ENCODE measurements at regions not wholly inside any gene's neighbourhood (a gene's known extent, or its start where the extent isn't known, plus 50 kb on each side); places are given as distances from the start of the nearest gene placed in this dataset.

DNA sequence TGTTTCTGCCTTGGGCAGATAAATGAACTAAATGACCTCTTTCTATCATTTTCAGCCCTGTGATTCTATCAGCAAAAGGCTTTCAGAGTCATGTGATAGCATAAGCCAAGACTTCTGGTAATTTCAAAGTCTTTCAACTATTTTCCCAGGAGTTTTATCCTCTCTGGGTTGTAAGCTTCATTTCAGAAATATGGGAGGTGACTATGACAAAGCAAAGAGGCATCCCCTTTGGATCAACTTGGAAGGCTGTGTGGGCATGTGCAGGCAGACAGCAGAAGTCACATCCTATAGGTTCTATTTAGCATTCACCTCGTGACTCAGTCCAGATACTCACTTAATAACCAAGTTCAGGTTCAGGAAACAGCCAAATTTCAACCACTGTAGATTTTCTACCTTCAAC, 149.0 kb upstream of the FST start:
- intact Hi-C loops (cut with micrococcal nuclease): no loop called here
- Histone ChIP-seq H3K27me3 (replicated peaks in 1 of 4; ENCODE audit: control extremely low read depth in 1 of 4, control insufficient read depth in 3 of 4, insufficient read depth in 4 of 4, low read length in 3 of 4) (no peaks in the 10 kb centered on the region), H3K4me1 (ENCODE audit: control insufficient read depth in 2 of 2, insufficient read depth in 2 of 2, low read length in 2 of 2) (no peaks in the 10 kb centered on the region), H3K36me3 (replicated peaks in 1 of 2; ENCODE audit: control extremely low read depth in 1 of 2, control insufficient read depth in 1 of 2, extremely low read depth in 1 of 2, insufficient read depth in 2 of 2, low read length in 1 of 2) (no peaks in the 10 kb centered on the region), H3K9ac (ENCODE audit: low read length) (no peak overlapping the region), H4K20me1 (ENCODE audit: control insufficient read depth, insufficient read depth, low read length, poor library complexity, severe bottlenecking) (no peaks in the 10 kb centered on the region), H3K4me3 (ENCODE audit: control extremely low read depth in 1 of 5, extremely low read depth in 1 of 5, insufficient read depth in 1 of 5, low read depth in 2 of 5, low read length in 4 of 5) (no peak overlapping the region), H2AFZ (ENCODE audit: insufficient read depth, low read depth, low read length, poor library complexity, severe bottlenecking) (no peak overlapping the region), H3K9me3 (ENCODE audit: control extremely low read depth in 1 of 3, control insufficient read depth in 2 of 3, insufficient read depth in 1 of 3, low read length in 2 of 3) (no peaks in the 10 kb centered on the region), H3K27ac (ENCODE audit: low read length in 2 of 2) (no peak overlapping the region), H3K79me2 (ENCODE audit: control insufficient read depth, insufficient read depth, low read length) (no peaks in the 10 kb centered on the region), H3K4me2 (replicated peaks; ENCODE audit: low read depth, low read length, poor library complexity, severe bottlenecking) (no peak overlapping the region)
- Mint-ChIP-seq H3K4me3 (no peak overlapping the region), H3K9me3 (ENCODE audit: insufficient read depth) (no peaks in the 10 kb centered on the region), H3K4me1 (no peaks in the 10 kb centered on the region), H3K27ac (no peak overlapping the region), H3K27me3 (no peaks in the 10 kb centered on the region)
- POLR2A ChIA-PET: no interaction called here
- DNase-seq (no peak), ATAC-seq (ENCODE audit: low read depth) (no peak)
- TF ChIP-seq, protein P1, sequence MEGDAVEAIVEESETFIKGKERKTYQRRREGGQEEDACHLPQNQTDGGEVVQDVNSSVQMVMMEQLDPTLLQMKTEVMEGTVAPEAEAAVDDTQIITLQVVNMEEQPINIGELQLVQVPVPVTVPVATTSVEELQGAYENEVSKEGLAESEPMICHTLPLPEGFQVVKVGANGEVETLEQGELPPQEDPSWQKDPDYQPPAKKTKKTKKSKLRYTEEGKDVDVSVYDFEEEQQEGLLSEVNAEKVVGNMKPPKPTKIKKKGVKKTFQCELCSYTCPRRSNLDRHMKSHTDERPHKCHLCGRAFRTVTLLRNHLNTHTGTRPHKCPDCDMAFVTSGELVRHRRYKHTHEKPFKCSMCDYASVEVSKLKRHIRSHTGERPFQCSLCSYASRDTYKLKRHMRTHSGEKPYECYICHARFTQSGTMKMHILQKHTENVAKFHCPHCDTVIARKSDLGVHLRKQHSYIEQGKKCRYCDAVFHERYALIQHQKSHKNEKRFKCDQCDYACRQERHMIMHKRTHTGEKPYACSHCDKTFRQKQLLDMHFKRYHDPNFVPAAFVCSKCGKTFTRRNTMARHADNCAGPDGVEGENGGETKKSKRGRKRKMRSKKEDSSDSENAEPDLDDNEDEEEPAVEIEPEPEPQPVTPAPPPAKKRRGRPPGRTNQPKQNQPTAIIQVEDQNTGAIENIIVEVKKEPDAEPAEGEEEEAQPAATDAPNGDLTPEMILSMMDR (IDR thresholded peaks at IDR 0.05): no peak
- no peak for TF ChIP-seq EZH2 (IDR thresholded peaks at IDR 0.05; ENCODE audit: borderline replicate concordance, insufficient read depth, low read depth, low read length, poor library complexity, severe bottlenecking)
- WGBS (ENCODE audit: insufficient coverage): no CpG with 5 or more reads among the region's 1 CpG
- CTCF ChIA-PET: no interaction called here

DNA sequence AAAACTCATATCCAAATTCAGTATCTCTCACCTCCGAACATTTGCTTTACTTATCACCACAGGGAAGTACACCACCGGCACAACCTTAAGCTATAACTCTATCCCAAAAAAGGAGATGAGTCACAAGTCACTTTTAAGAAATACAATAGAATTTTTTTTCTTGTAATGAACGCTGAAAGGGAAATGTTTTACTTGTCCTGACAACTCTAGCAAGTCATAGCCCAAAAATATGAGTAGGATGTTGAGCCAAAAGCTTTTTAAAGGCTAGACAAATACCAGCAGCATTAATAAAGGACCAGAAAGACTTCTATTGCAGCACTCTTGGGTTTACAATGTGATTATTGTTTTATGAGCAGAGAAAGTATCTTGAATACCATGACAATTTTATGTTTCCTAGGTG, 147.3 kb upstream of the FST start:
- no peak overlapping the region for H2AFZ ChIP-seq (ENCODE audit: insufficient read depth, low read depth, low read length, poor library complexity, severe bottlenecking)
- H3K27me3 ChIP-seq (replicated peaks in 1 of 4; ENCODE audit: control extremely low read depth in 1 of 4, control insufficient read depth in 3 of 4, insufficient read depth in 4 of 4, low read length in 3 of 4): no peaks in the 10 kb centered on the region
- no CpG with 5 or more reads among the region's 3 CpGs for WGBS (ENCODE audit: insufficient coverage)
- TF ChIP-seq EZH2 (IDR thresholded peaks at IDR 0.05; ENCODE audit: borderline replicate concordance, insufficient read depth, low read depth, low read length, poor library complexity, severe bottlenecking): no peak
- TF ChIP-seq, protein P1 (IDR thresholded peaks at IDR 0.05): no peak
- no peak overlapping the region for H3K4me3 Mint-ChIP-seq
- no peaks in the 10 kb centered on the region for H3K4me1 ChIP-seq (ENCODE audit: control insufficient read depth in 2 of 2, insufficient read depth in 2 of 2, low read length in 2 of 2)
- ATAC-seq (ENCODE audit: low read depth): no peak
- H3K27me3 Mint-ChIP-seq: no peaks in the 10 kb centered on the region
- intact Hi-C loops (cut with micrococcal nuclease): no loop called here
- H3K9me3 Mint-ChIP-seq (ENCODE audit: insufficient read depth): no peaks in the 10 kb centered on the region
- DNase-seq: no peak
- no peak overlapping the region for H3K4me3 ChIP-seq (ENCODE audit: control extremely low read depth in 1 of 5, extremely low read depth in 1 of 5, insufficient read depth in 1 of 5, low read depth in 2 of 5, low read length in 4 of 5)
- H3K9me3 ChIP-seq (ENCODE audit: control extremely low read depth in 1 of 3, control insufficient read depth in 2 of 3, insufficient read depth in 1 of 3, low read length in 2 of 3): no peaks in the 10 kb centered on the region
- no peak overlapping the region for H3K9ac ChIP-seq (ENCODE audit: low read length)
- H4K20me1 ChIP-seq (ENCODE audit: control insufficient read depth, insufficient read depth, low read length, poor library complexity, severe bottlenecking): no peaks in the 10 kb centered on the region
- H3K27ac ChIP-seq (ENCODE audit: low read length in 2 of 2): no peak overlapping the region
- H3K79me2 ChIP-seq (ENCODE audit: control insufficient read depth, insufficient read depth, low read length): no peaks in the 10 kb centered on the region
- CTCF ChIA-PET: no interaction called here
- POLR2A ChIA-PET: no interaction called here
- no peak overlapping the region for H3K27ac Mint-ChIP-seq
- no peaks in the 10 kb centered on the region for H3K36me3 ChIP-seq (replicated peaks in 1 of 2; ENCODE audit: control extremely low read depth in 1 of 2, control insufficient read depth in 1 of 2, extremely low read depth in 1 of 2, insufficient read depth in 2 of 2, low read length in 1 of 2)
- H3K4me2 ChIP-seq (replicated peaks; ENCODE audit: low read depth, low read length, poor library complexity, severe bottlenecking): no peak overlapping the region
- H3K4me1 Mint-ChIP-seq: no peaks in the 10 kb centered on the region

All from B cell (primary cell).